ENCODE measurements at regions not wholly inside any gene's neighbourhood (a gene's known extent, or its start where the extent isn't known, plus 50 kb on each side); places are given as distances from the start of the nearest gene placed in this dataset.

- no peak for TF ChIP-seq ZBTB7A (IDR thresholded peaks at IDR 0.05; ENCODE audit: low read depth)
- TF ChIP-seq NFIC (IDR thresholded peaks at IDR 0.05), result no peak
- TF ChIP-seq CEBPB (IDR thresholded peaks at IDR 0.05), result no peak
- TF ChIP-seq CREB1 (IDR thresholded peaks at IDR 0.05; ENCODE audit: low read depth), result no peak
- TF ChIP-seq YY1 (IDR thresholded peaks at IDR 0.05; ENCODE audit: low read depth), result no peak
- no peak for TF ChIP-seq EP300 (IDR thresholded peaks at IDR 0.05; ENCODE audit: borderline replicate concordance)
- no peak for TF ChIP-seq TAF1 (IDR thresholded peaks at IDR 0.05; ENCODE audit: low read depth)
- no peak for TF ChIP-seq MAX (IDR thresholded peaks at IDR 0.05)
- no peak for TF ChIP-seq FOXM1 (IDR thresholded peaks at IDR 0.05; ENCODE audit: borderline replicate concordance, low read depth)
- no peak for TF ChIP-seq TEAD4 (IDR thresholded peaks at IDR 0.05)
- no peak for TF ChIP-seq USF1 (IDR thresholded peaks at IDR 0.05)
- no peak for TF ChIP-seq RAD21 (IDR thresholded peaks at IDR 0.05; ENCODE audit: low read depth)
- TF ChIP-seq REST (IDR thresholded peaks at IDR 0.05; ENCODE audit: low read depth), result no peak
- TF ChIP-seq TCF12 (IDR thresholded peaks at IDR 0.05; ENCODE audit: low read depth), result no peak
Measured at GRCh38 chr16:63890723-63891122, 1231.1 kb downstream of the CDH11 start.
